GM12878 (cell line): ENCODE measurements at regions not wholly inside any gene's neighbourhood (a gene's known extent, or its start where the extent isn't known, plus 50 kb on each side); places are given as distances from the start of the nearest gene placed in this dataset.

Source experiments
- ATAC-seq: fragments of 200-7000 bp; cut with Tn5 transposase; 3 replicates; pipeline ENCODE4 v1.9.1; 2020; ENCODE audit warnings: mild to moderate bottlenecking, moderate library complexity
- BruUV-seq: library from RNA; stranded (reverse); fragments of 400-500 nt; replicated peaks from 2 replicates; lab custom pipeline; 2021; lab: Mats Ljungman, UMichigan
- CTCF ChIA-PET: fragments of 300-600 bp; sonication (Branson Sonifier 250); formaldehyde crosslinking; extraction: SDS; loops from one replicate; lab custom pipeline; 2021; ENCODE audit warnings: inconsistent platforms; lab: Yijun Ruan, JAX
- POLR2A ChIA-PET: fragments of 350-600 bp; formaldehyde crosslinking; extraction: SDS; loops from one replicate; lab custom pipeline; 2021; ENCODE audit warnings: inconsistent platforms; lab: Charles Lee
- RAD21 ChIA-PET: fragments of 300-600 bp; sonication (Branson Sonifier 250); formaldehyde crosslinking; loops from one replicate; lab custom pipeline; 2023; ENCODE audit warnings: antibody characterized with exemption; ENCODE audit not compliant: unreplicated experiment; lab: Charles Lee
- SMC1A ChIA-PET: fragments of 300-600 bp; sonication (Branson Sonifier 250); formaldehyde crosslinking; loops from one replicate; lab custom pipeline; 2023; ENCODE audit not compliant: unreplicated experiment, uncharacterized antibody; lab: Charles Lee
- DNase-seq: peaks from one replicate; pipeline ENCODE4 v3.0.0-alpha.2; 2011; ENCODE audit warnings: low read depth, low spot score
- FAIRE-seq: peaks from 3 replicates; lab custom pipeline; 2011; peaks lifted over from hg19 to GRCh38; lab: Jason Lieb, UNC
- H2AFZ ChIP-seq: 2 replicates; pipeline ENCODE4 v1.6.0; 2011; ENCODE audit warnings: low read depth, low read length, control low read depth; ENCODE audit not compliant: control insufficient read depth
- H3K27ac ChIP-seq: 2 replicates; pipeline ENCODE4 v1.5.1; 2011; ENCODE audit warnings: control low read depth; ENCODE audit not compliant: control insufficient read depth, insufficient read depth
- H3K27me3 ChIP-seq, 2 experiments: replicated peaks in 1 of 2; 2 replicates each; pipeline versions ENCODE4 v1.6.0 to v1.6.1; 2011; ENCODE audit warnings: low read length in 1 of 2; ENCODE audit not compliant: control insufficient read depth in 2 of 2, insufficient read depth in 2 of 2
- H3K36me3 ChIP-seq, 2 experiments: 2 replicates each; pipeline ENCODE4 v1.5.1; 2011; ENCODE audit warnings: low read length in 1 of 2; ENCODE audit not compliant: control insufficient read depth in 2 of 2, insufficient read depth in 2 of 2
- H3K4me1 ChIP-seq: 2 replicates; pipeline ENCODE4 v1.6.1; 2011; ENCODE audit warnings: mild to moderate bottlenecking, low read length, moderate library complexity, mixed read lengths; ENCODE audit not compliant: control insufficient read depth, insufficient read depth
- H3K4me2 ChIP-seq: 2 replicates; pipeline ENCODE4 v1.6.0; 2011; ENCODE audit warnings: control low read depth; ENCODE audit not compliant: control insufficient read depth, insufficient read depth
- H3K4me3 ChIP-seq: fragments of 200-600 bp; sonication (generic); 2 replicates; pipeline ENCODE4 v1.5.1; 2016
- H3K79me2 ChIP-seq: 2 replicates; pipeline ENCODE4 v1.6.0; 2011; ENCODE audit warnings: low read length; ENCODE audit not compliant: control insufficient read depth, insufficient read depth
- H3K9ac ChIP-seq: 2 replicates; pipeline ENCODE4 v1.8.0; 2011; ENCODE audit warnings: low read length, control low read depth, mixed read lengths; ENCODE audit not compliant: control insufficient read depth, insufficient read depth
- H3K9me3 ChIP-seq: replicated peaks from 3 replicates; pipeline ENCODE4 v1.5.1; 2011; ENCODE audit warnings: mild to moderate bottlenecking, low read length; ENCODE audit not compliant: control insufficient read depth, insufficient read depth
- H4K20me1 ChIP-seq: 2 replicates; pipeline ENCODE4 v1.6.0; 2011; ENCODE audit not compliant: control insufficient read depth, insufficient read depth
- ASH2L ChIP-seq: fragments of 300-600, 200-600 bp; sonication (generic); IDR thresholded peaks from 2 replicates; pipeline ENCODE4 v1.6.1; 2017; ENCODE audit warnings: low read depth, mild to moderate bottlenecking, borderline replicate concordance
- BRCA1 ChIP-seq: IDR thresholded peaks from 2 replicates; pipeline ENCODE4 v1.6.1; 2011; ENCODE audit warnings: low read depth, low read length, improper control_type of control experiment
- CREM ChIP-seq: IDR thresholded peaks from 2 replicates; pipeline ENCODE4 v1.6.1; 2014; ENCODE audit warnings: antibody characterized with exemption, low read depth
- WGBS: methylation state at CpG from one replicate; pipeline ENCODE4 v1.1.6; 2016; ENCODE audit warnings: low lambda C conversion rate; ENCODE audit not compliant: insufficient replicate concordance, insufficient coverage; ENCODE audit errors: missing lambda C conversion rate; 5-methylcytosine and 5-hydroxymethylcytosine counted together
- in situ Hi-C: fragments of 300-500 bp; cut with MboI; formaldehyde crosslinking; loops from 9 replicates; pipeline ENCODE4 v1.14.3; 2018; ENCODE audit warnings: mixed read lengths
- intact Hi-C: fragments of 100-400 bp; cut with micrococcal nuclease; formaldehyde crosslinking; loops from one replicate; pipeline ENCODE4 v1.14.2; 2022; ENCODE audit not compliant: unreplicated experiment
- TF ChIP-seq, protein P1 (sequence below): fragments of 450-650 bp; IDR thresholded peaks from 2 replicates; pipeline ENCODE4 v1.6.1; 2018; ENCODE audit warnings: borderline replicate concordance, mild to moderate bottlenecking; ENCODE audit not compliant: partially characterized antibody

DNA sequence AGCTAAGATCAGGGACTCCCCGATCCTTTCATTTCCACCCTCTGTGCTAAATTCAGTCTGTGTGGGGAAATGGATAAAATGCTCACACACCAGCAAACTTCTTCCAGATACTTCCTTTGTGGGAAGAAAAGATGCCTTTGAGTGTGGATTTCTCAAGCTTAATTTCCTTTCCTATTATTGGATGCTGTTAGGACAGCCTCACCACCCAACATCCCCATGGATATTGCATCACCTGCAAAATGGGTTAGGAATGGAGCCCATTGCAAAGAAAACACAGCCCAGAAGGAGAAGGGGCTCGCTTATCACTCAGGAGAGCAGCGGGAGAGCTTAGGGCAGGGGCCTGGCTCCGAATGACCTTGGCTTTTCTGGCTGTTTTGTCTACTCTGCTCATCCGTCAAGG, 272.2 kb downstream of the CDC5L start:
- 35% methylated on average over 5 of the region's 5 CpGs for WGBS
- intact Hi-C loops, result loop anchor here (5.0 to 10.0 kb wide), 6 partner anchors 208 to 765 kb away; partner anchors contain the start of gene SUPT3H
- Histone ChIP-seq H3K9ac (no peak overlapping the region), H3K4me3 (no peak overlapping the region), H2AFZ (no peak overlapping the region), H3K27ac (no peak overlapping the region), H3K79me2 (no peaks in the 10 kb centered on the region), H3K4me1 (no peaks in the 10 kb centered on the region; the same call in 1 of the 2 replicates), H4K20me1 (no peaks in the 10 kb centered on the region), H3K9me3 (no peaks in the 10 kb centered on the region), H3K4me2 (no peak overlapping the region), H3K27me3 (no peaks in the 10 kb centered on the region; a peak in 1 of 4 replicates), H3K36me3 (no peaks in the 10 kb centered on the region)
- in situ Hi-C loops, result loop anchor here (5.0 kb wide), 1 partner anchor 1058 kb away; no protein-coding TSS in a partner anchor
- CTCF ChIA-PET, result interaction anchor here (0.7 to 1.7 kb wide), 5 partner anchors 8 to 1271 kb away, joined by 3 to 7 read pairs (median 3); no protein-coding TSS in a partner anchor
- RAD21 ChIA-PET, result interaction anchor here (1.1 to 1.6 kb wide), 6 partner anchors 20 to 1263 kb away, joined by 3 to 6 read pairs (median 4); no protein-coding TSS in a partner anchor
- SMC1A ChIA-PET, result interaction anchor here (0.6 to 1.9 kb wide), 10 partner anchors 113 to 1271 kb away, joined by 3 to 7 read pairs (median 3); no protein-coding TSS in a partner anchor
- DNase-seq (no peak), ATAC-seq (no peak), FAIRE-seq (no peak)
- no peak for TF ChIP-seq ASH2L
- TF ChIP-seq, protein P1, sequence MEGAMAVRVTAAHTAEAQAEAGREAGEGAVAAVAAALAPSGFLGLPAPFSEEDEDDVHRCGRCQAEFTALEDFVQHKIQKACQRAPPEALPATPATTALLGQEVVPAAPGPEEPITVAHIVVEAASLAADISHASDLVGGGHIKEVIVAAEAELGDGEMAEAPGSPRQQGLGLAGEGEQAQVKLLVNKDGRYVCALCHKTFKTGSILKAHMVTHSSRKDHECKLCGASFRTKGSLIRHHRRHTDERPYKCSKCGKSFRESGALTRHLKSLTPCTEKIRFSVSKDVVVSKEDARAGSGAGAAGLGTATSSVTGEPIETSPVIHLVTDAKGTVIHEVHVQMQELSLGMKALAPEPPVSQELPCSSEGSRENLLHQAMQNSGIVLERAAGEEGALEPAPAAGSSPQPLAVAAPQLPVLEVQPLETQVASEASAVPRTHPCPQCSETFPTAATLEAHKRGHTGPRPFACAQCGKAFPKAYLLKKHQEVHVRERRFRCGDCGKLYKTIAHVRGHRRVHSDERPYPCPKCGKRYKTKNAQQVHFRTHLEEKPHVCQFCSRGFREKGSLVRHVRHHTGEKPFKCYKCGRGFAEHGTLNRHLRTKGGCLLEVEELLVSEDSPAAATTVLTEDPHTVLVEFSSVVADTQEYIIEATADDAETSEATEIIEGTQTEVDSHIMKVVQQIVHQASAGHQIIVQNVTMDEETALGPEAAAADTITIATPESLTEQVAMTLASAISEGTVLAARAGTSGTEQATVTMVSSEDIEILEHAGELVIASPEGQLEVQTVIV, result no peak
- no peak for TF ChIP-seq CREM
- TF ChIP-seq BRCA1, result no peak
- BruUV-seq, result no TSS peak
- POLR2A ChIA-PET, result no interaction called here
